Type B pancreatic cell (in vitro differentiated cells): ENCODE measurements at regions not wholly inside any gene's neighbourhood (a gene's known extent, or its start where the extent isn't known, plus 50 kb on each side); places are given as distances from the start of the nearest gene placed in this dataset.
A peak's percentile ranks its signal among the peaks of the same experiment; 100 is the strongest.

Source experiments
- DNase-seq: peaks from one replicate; pipeline ENCODE4 v3.0.0; 2021; ENCODE audit warnings: mixed read lengths; ENCODE audit not compliant: unreplicated experiment; ENCODE audit errors: extremely low spot score
- H3K27ac Mint-ChIP-seq: 2 replicates; pipeline ENCODE4 v1.8.0; 2021; ENCODE audit warnings: mild to moderate bottlenecking, mixed read lengths
- H3K27me3 Mint-ChIP-seq: 2 replicates; pipeline ENCODE4 v1.8.0; 2021; ENCODE audit warnings: mixed read lengths
- H3K36me3 Mint-ChIP-seq: 2 replicates; pipeline ENCODE4 v1.8.0; 2021; ENCODE audit warnings: mixed read lengths
- H3K4me1 Mint-ChIP-seq: one replicate; pipeline ENCODE4 v1.8.0; 2021; ENCODE audit warnings: mixed read lengths; ENCODE audit not compliant: unreplicated experiment
- H3K4me3 Mint-ChIP-seq: 2 replicates; pipeline ENCODE4 v1.8.0; 2021; ENCODE audit warnings: mild to moderate bottlenecking, mixed read lengths
- H3K9me3 Mint-ChIP-seq: 2 replicates; pipeline ENCODE4 v1.8.0; 2021; ENCODE audit warnings: mixed read lengths
- TF ChIP-seq, protein P1 (sequence below): fragments of 200-600 bp; sonication (generic); conservative IDR thresholded peaks from 2 replicates; pipeline ENCODE4 v1.5.0; 2021; ENCODE audit warnings: antibody characterized with exemption, mild to moderate bottlenecking

GRCh38 chr10:113323985-113324384, 228.9 kb upstream of the HABP2 start:
- Mint-ChIP-seq H3K27me3 (peaks cover 4% of the 10 kb centered on the region), H3K27ac (no peak overlapping the region), H3K4me3 (no peak overlapping the region), H3K36me3 (no peaks in the 10 kb centered on the region), H3K4me1 (peaks cover 4% of the 10 kb centered on the region), H3K9me3 (no peaks in the 10 kb centered on the region)
- TF ChIP-seq, protein P1, sequence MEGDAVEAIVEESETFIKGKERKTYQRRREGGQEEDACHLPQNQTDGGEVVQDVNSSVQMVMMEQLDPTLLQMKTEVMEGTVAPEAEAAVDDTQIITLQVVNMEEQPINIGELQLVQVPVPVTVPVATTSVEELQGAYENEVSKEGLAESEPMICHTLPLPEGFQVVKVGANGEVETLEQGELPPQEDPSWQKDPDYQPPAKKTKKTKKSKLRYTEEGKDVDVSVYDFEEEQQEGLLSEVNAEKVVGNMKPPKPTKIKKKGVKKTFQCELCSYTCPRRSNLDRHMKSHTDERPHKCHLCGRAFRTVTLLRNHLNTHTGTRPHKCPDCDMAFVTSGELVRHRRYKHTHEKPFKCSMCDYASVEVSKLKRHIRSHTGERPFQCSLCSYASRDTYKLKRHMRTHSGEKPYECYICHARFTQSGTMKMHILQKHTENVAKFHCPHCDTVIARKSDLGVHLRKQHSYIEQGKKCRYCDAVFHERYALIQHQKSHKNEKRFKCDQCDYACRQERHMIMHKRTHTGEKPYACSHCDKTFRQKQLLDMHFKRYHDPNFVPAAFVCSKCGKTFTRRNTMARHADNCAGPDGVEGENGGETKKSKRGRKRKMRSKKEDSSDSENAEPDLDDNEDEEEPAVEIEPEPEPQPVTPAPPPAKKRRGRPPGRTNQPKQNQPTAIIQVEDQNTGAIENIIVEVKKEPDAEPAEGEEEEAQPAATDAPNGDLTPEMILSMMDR = no peak
- no peak for DNase-seq

DNA sequence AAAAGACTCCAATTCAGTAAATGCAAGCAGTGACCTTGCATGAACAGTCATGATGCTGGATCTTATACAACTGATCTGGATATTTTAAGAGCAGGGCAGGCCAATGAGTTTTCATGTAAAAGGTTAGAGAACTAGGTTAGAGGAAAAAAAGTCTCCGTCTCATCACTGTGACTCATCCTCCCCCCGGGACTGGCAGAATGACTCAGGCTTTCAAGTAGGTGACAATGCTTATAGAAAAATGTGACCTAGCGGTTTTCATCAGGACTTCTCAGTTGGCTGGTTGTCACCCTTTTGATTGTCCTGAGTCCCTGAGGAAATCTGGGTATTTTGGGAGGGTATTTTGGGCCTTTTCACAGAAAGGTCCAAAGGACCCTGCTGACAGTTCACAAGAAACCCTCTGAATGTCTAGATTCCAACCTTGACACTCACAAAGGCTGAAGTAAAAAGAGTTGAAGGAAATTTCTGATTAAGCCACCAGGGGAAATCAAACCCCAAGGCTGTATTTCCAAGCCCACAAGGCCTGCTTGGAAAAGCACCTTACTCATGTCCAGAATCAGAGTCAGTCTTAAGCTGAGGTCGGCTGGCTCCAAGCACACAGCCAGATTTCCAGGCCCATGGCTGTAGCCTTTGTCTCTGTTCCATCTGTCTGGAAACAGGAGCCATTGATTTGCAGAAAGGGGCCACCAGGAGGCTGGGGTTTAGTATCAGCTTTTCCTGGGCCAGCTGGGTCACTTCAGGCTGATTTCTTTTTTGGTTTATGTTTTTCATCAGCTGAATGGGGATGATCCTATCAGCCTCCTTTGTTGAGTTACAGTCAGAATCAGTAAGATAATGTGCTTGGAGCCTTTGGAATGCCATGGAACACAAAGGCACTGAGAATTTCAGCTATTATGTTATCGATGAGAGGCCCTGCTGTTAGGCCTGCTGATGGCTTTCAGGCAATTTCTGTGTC, 226.4 kb upstream of the HABP2 start:
- Mint-ChIP-seq H3K9me3 (no peaks in the 10 kb centered on the region), H3K4me3 (no peak overlapping the region), H3K4me1 (peaks cover 4% of the 10 kb centered on the region), H3K27me3 (no peaks in the 10 kb centered on the region), H3K27ac (peak overlapping the region; percentile 21), H3K36me3 (no peaks in the 10 kb centered on the region)
- TF ChIP-seq, protein P1 = peak; percentile 62
- no peak for DNase-seq

- H3K4me3 Mint-ChIP-seq = no peak overlapping the region
- no peaks in the 10 kb centered on the region for H3K36me3 Mint-ChIP-seq
- H3K9me3 Mint-ChIP-seq = no peaks in the 10 kb centered on the region
- H3K27me3 Mint-ChIP-seq = peaks cover 6% of the 10 kb centered on the region
- peaks cover 4% of the 10 kb centered on the region for H3K4me1 Mint-ChIP-seq
- H3K27ac Mint-ChIP-seq = no peak overlapping the region
- TF ChIP-seq, protein P1 = no peak
- DNase-seq = no peak
Observed at GRCh38 chr10:113329121-113329596, 223.7 kb upstream of the HABP2 start.

DNA sequence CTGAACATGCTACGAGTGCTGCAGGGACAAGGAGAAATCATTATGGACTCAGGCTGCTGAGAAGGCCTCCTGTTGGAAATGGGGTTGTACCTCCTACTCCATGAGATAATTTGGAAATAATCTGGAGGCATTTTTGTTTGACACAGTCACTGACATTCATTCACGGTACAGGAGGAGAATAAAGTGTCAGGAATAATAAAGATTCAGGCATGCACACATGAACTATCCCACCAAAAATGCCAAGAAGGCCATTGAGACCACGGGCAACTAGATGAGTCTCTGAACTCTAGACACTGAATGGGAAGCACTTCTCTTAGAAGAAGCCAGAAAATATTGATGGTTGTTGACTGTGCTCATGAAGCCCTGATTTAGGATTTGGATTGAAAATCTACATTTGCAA, 220.9 kb upstream of the HABP2 start:
- no peak for DNase-seq
- peaks cover 7% of the 10 kb centered on the region for H3K27me3 Mint-ChIP-seq
- H3K4me1 Mint-ChIP-seq = no peaks in the 10 kb centered on the region
- no peaks in the 10 kb centered on the region for H3K36me3 Mint-ChIP-seq
- H3K9me3 Mint-ChIP-seq = peaks cover 5% of the 10 kb centered on the region
- H3K27ac Mint-ChIP-seq = no peak overlapping the region
- TF ChIP-seq, protein P1 = no peak
- H3K4me3 Mint-ChIP-seq = no peak overlapping the region

DNA sequence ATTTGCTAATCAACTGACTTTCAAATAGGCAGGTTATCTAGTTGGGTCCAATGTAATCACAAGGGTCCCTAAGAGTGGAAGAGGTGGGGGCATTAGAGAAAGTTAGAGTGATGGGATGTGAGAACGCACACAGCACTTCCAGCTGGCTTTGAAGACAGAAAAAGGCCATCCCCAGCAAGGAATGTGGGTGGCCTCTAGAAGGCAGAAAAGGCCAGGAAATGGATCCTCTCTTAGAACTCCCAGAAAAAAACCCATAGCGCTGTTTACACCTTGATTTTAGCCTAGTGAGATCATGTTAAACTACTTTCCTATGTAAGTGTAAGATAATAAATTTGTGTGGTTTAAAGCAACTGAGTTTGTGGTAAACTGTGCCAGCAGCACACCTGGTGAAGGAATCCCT, 219.5 kb upstream of the HABP2 start:
- H3K9me3 Mint-ChIP-seq = peaks cover 5% of the 10 kb centered on the region

More for the DNA sequence above, 219.5 kb upstream of the HABP2 start:
- H3K27me3 Mint-ChIP-seq = peaks cover 10% of the 10 kb centered on the region
- H3K36me3 Mint-ChIP-seq = no peaks in the 10 kb centered on the region
- H3K4me3 Mint-ChIP-seq = no peak overlapping the region
- TF ChIP-seq, protein P1 = no peak
- peaks cover 10% of the 10 kb centered on the region for H3K4me1 Mint-ChIP-seq
- DNase-seq = no peak
- H3K27ac Mint-ChIP-seq = no peak overlapping the region
